ENCODE measurements at regions not wholly inside any gene's neighbourhood (a gene's known extent, or its start where the extent isn't known, plus 50 kb on each side); places are given as distances from the start of the nearest gene placed in this dataset.

GRCh38 chr2:180716186-180717180 is 263.9 kb upstream of the UBE2E3 start:
- Histone ChIP-seq H3K27ac (ENCODE audit: low read depth, low read length) (no peak overlapping the region), H3K4me3 (ENCODE audit: low read depth, low read length) (no peak overlapping the region), H3K36me3 (ENCODE audit: control insufficient read depth, insufficient read depth, low read length) (no peaks in the 10 kb centered on the region)

DNA sequence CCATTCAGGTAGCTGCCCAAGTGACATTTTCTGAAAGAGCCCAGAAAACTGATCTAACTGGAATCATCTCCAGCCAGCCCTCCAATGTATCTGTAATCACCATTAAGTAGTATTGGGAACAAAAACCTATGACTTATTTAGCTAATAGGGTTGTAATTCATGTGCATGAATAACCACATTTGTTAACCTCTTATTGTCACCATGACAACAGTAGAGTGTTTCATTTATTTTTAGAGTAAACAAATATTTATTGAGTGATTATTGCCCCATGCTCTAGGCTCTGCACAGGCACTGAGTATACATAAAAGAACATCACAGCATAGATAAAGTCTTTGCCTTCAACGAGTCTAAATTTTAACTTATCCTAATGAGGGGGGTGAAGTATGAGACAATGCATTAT is 265.4 kb upstream of the UBE2E3 start:
- Histone ChIP-seq H3K4me3 (ENCODE audit: low read depth, low read length) (no peak overlapping the region), H3K27ac (ENCODE audit: low read depth, low read length) (no peak overlapping the region), H3K9ac (ENCODE audit: low read length) (no peak overlapping the region), H3K4me1 (ENCODE audit: control insufficient read depth, insufficient read depth, low read length) (no peaks in the 10 kb centered on the region), H3K27me3 (ENCODE audit: control insufficient read depth, insufficient read depth, low read length) (no peaks in the 10 kb centered on the region), H3K9me3 (ENCODE audit: control insufficient read depth, insufficient read depth, low read depth, low read length) (no peaks in the 10 kb centered on the region), H3K36me3 (ENCODE audit: control insufficient read depth, insufficient read depth, low read length) (no peaks in the 10 kb centered on the region)

More at GRCh38 chr2:180716186-180717180, 263.9 kb upstream of the UBE2E3 start:
- Histone ChIP-seq H3K27me3 (ENCODE audit: control insufficient read depth, insufficient read depth, low read length) (no peaks in the 10 kb centered on the region), H3K9me3 (ENCODE audit: control insufficient read depth, insufficient read depth, low read depth, low read length) (no peaks in the 10 kb centered on the region), H3K9ac (ENCODE audit: low read length) (no peak overlapping the region), H3K4me1 (ENCODE audit: control insufficient read depth, insufficient read depth, low read length) (no peaks in the 10 kb centered on the region)

DNA sequence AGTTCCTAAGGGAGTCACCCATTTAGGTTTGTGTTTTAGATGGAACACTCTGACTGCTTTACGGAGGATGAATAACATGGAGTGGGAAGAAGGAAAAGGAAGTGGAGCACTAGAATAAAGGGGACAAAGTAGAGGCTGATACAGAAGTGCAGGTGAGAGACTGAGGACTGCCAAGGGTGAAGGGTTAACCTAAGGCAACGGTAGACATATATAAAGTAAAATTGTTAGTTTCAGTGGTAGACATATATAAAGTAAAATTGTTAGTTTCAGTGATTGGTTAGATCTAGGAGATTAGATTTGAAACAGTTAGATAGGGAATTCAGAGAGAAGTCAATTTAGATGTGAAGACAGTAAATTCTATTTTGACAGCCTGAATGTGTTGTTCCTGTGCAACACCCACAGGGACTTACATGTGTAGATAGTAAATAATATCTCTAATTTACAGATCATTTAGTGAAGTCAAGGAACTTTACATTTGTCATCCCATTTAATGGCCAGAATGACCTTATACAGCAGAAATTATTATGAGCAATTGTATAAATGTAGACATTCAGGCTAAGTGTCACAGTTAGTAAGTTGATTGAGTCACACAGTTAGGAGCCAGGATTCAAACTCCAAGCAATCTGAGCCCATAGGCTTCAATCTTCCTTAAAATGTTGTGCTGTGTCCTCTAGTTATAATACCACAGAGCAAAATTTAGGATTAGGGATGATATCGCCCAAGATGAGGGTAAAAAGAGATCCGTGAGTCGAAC is 270.8 kb upstream of the UBE2E3 start:
- H3K4me3 ChIP-seq (ENCODE audit: low read depth, low read length), result no peak overlapping the region
- no peak overlapping the region for H3K27ac ChIP-seq (ENCODE audit: low read depth, low read length)
- no peak overlapping the region for H3K9ac ChIP-seq (ENCODE audit: low read length)
- no peaks in the 10 kb centered on the region for H3K36me3 ChIP-seq (ENCODE audit: control insufficient read depth, insufficient read depth, low read length)
- H3K4me1 ChIP-seq (ENCODE audit: control insufficient read depth, insufficient read depth, low read length), result no peaks in the 10 kb centered on the region; the same call in 1 of the 2 replicates
- H3K27me3 ChIP-seq (ENCODE audit: control insufficient read depth, insufficient read depth, low read length), result no peaks in the 10 kb centered on the region
- H3K9me3 ChIP-seq (ENCODE audit: control insufficient read depth, insufficient read depth, low read depth, low read length), result no peaks in the 10 kb centered on the region

DNA sequence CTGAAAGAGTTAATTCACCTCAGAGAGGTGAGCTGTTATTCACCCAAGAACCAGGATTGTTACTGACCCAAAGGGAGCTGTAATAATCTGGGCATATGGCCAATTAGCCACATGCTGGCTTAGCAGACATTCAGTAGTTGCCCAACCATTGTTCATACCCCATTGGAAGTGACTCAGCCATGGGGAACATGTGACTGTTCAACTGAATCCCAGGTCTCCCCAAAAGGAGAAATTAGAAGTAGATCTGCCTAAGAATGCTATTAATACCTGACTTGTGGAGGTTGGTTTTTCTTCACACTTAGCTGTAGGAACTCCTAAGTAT is 272.6 kb upstream of the UBE2E3 start:
- no peak overlapping the region for H3K27ac ChIP-seq (ENCODE audit: low read depth, low read length)
- no peaks in the 10 kb centered on the region for H3K27me3 ChIP-seq (ENCODE audit: control insufficient read depth, insufficient read depth, low read length)
- no peaks in the 10 kb centered on the region for H3K36me3 ChIP-seq (ENCODE audit: control insufficient read depth, insufficient read depth, low read length)
- H3K9ac ChIP-seq (ENCODE audit: low read length), result no peak overlapping the region
- no peak overlapping the region for H3K4me3 ChIP-seq (ENCODE audit: low read depth, low read length)
- no peaks in the 10 kb centered on the region; the same call in 1 of the 2 replicates for H3K4me1 ChIP-seq (ENCODE audit: control insufficient read depth, insufficient read depth, low read length)
- no peaks in the 10 kb centered on the region for H3K9me3 ChIP-seq (ENCODE audit: control insufficient read depth, insufficient read depth, low read depth, low read length)

DNA sequence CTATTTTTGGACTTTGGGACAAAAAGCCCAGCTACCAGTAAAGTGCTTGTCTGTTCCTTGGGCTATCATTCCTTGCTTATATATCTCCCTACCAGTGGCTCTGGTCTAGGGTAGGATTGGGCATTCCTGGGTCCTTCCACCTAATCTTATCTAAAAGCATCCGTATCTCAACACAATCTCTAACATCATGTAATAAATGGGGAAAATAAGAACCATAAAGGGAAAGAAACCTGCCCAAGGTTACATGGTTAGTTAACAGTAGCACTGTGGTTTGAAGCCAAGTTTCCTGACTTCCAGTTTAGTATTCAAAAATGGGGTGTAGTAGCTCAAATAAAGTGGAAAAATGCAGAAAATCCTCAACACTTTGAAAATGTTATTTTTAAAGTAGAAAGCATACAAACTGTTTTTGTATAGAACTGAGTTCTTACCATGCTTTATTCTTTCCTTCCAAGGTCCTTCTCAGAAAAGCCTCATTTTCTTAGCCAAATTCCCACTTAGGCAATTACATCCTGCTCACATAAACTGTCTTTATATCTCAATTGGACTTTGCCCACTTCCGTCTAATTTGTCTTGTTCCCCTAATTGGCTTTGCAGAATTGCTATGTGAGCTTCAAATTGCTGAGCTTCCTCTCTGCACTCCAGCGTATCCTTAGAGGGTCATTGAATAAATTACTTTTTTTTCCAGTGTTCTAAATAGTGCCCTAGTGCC is 273.1 kb upstream of the UBE2E3 start:
- Histone ChIP-seq H3K9me3 (ENCODE audit: control insufficient read depth, insufficient read depth, low read depth, low read length) (no peaks in the 10 kb centered on the region), H3K9ac (ENCODE audit: low read length) (no peak overlapping the region), H3K27me3 (ENCODE audit: control insufficient read depth, insufficient read depth, low read length) (no peaks in the 10 kb centered on the region), H3K4me3 (ENCODE audit: low read depth, low read length) (no peak overlapping the region), H3K27ac (ENCODE audit: low read depth, low read length) (no peak overlapping the region), H3K36me3 (ENCODE audit: control insufficient read depth, insufficient read depth, low read length) (no peaks in the 10 kb centered on the region), H3K4me1 (ENCODE audit: control insufficient read depth, insufficient read depth, low read length) (no peaks in the 10 kb centered on the region; the same call in 1 of the 2 replicates)

DNA sequence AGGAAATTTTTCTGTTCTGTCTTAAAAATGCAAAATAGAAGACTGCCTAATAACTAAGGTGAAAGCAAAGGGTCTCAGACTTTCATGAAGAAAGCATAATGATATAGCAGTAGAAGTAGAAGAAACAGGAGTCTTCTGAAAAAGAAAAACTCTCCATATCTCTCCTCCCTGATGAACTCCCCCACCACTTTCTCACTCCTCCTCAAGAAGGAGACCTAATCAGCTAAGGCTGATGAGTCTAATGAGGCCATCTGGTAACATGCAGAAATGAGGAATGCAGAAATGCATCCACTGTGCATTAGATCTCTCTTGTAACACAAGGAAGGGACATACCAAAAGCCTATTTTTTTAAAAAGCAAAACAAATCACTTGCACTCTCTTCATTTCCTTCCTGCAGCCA is 273.7 kb upstream of the UBE2E3 start:
- Histone ChIP-seq H3K9ac (ENCODE audit: low read length) (no peak overlapping the region), H3K4me1 (ENCODE audit: control insufficient read depth, insufficient read depth, low read length) (no peaks in the 10 kb centered on the region; the same call in 1 of the 2 replicates), H3K9me3 (ENCODE audit: control insufficient read depth, insufficient read depth, low read depth, low read length) (no peaks in the 10 kb centered on the region), H3K4me3 (ENCODE audit: low read depth, low read length) (no peak overlapping the region), H3K27ac (ENCODE audit: low read depth, low read length) (no peak overlapping the region), H3K36me3 (ENCODE audit: control insufficient read depth, insufficient read depth, low read length) (no peaks in the 10 kb centered on the region), H3K27me3 (ENCODE audit: control insufficient read depth, insufficient read depth, low read length) (no peaks in the 10 kb centered on the region)

- Histone ChIP-seq H3K4me3 (ENCODE audit: low read depth, low read length) (no peak overlapping the region), H3K27ac (ENCODE audit: low read depth, low read length) (no peak overlapping the region), H3K4me1 (ENCODE audit: control insufficient read depth, insufficient read depth, low read length) (no peaks in the 10 kb centered on the region; the same call in 1 of the 2 replicates), H3K9ac (ENCODE audit: low read length) (no peak overlapping the region), H3K27me3 (ENCODE audit: control insufficient read depth, insufficient read depth, low read length) (no peaks in the 10 kb centered on the region), H3K36me3 (ENCODE audit: control insufficient read depth, insufficient read depth, low read length) (no peaks in the 10 kb centered on the region), H3K9me3 (ENCODE audit: control insufficient read depth, insufficient read depth, low read depth, low read length) (no peaks in the 10 kb centered on the region)
Measured at GRCh38 chr2:180705551-180705950, 274.9 kb upstream of the UBE2E3 start.

DNA sequence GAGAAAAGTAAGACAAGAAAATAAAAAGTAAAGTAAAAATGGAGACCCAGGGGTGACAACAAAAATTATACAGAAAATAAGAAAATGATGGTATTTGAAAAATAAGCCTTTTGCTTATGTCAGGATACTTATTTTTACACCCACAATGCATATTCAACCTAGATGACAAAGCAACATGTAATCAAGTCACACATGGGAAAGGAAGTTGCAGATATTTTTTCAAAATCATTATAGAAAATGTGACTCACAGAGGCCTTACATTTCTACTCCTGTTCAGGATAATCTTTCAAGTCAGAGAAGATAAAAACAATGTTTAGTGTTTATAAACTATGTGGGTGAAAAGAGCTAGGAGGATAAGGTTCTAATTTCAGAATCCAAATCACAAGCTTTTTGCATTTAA is 275.3 kb upstream of the UBE2E3 start:
- H3K27me3 ChIP-seq (ENCODE audit: control insufficient read depth, insufficient read depth, low read length), result no peaks in the 10 kb centered on the region
- H3K27ac ChIP-seq (ENCODE audit: low read depth, low read length), result no peak overlapping the region
- H3K4me1 ChIP-seq (ENCODE audit: control insufficient read depth, insufficient read depth, low read length), result no peaks in the 10 kb centered on the region; the same call in 1 of the 2 replicates
- no peak overlapping the region for H3K4me3 ChIP-seq (ENCODE audit: low read depth, low read length)
- H3K36me3 ChIP-seq (ENCODE audit: control insufficient read depth, insufficient read depth, low read length), result no peaks in the 10 kb centered on the region
- no peaks in the 10 kb centered on the region for H3K9me3 ChIP-seq (ENCODE audit: control insufficient read depth, insufficient read depth, low read depth, low read length)
- no peak overlapping the region for H3K9ac ChIP-seq (ENCODE audit: low read length)

DNA sequence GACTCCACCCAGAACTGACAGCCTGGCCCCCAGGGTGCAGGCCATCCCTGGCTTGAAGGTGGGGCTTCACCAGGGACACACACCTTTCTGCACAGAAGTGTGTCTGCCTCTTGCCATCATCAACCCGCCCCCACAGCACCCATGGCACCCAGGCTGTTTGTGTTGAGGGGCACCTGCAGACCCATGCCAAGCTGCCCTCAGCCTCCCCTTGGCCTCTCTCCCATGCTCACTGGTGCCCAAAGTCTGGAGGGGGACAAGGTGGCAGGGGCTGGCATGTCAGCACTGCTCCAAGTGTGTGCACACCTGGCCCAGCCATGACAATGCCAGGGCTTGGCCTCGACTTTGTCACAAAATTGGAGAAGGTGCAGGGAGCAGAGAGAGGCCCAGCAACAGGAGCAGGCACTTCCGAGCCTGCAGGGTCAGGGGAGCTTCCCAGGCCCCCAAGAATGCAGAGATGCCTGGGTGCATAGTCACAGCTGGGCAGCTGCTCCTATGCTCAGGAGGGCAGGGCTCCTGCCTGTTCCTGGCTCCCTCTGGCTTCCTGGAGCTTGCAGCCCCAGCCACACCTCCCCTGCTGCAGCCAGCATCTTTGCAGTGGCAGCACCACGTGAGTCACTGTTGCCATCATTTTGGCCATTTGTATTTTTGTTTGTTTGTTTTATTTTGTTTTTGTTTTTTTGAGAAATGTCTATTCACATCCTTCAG is 280.6 kb upstream of the UBE2E3 start:
- no peak overlapping the region for H3K27ac ChIP-seq (ENCODE audit: low read depth, low read length)
- no peaks in the 10 kb centered on the region for H3K4me1 ChIP-seq (ENCODE audit: control insufficient read depth, insufficient read depth, low read length)
- H3K27me3 ChIP-seq (ENCODE audit: control insufficient read depth, insufficient read depth, low read length), result no peaks in the 10 kb centered on the region
- no peak overlapping the region for H3K4me3 ChIP-seq (ENCODE audit: low read depth, low read length)
- H3K9ac ChIP-seq (ENCODE audit: low read length), result no peak overlapping the region
- no peaks in the 10 kb centered on the region for H3K36me3 ChIP-seq (ENCODE audit: control insufficient read depth, insufficient read depth, low read length)
- no peaks in the 10 kb centered on the region for H3K9me3 ChIP-seq (ENCODE audit: control insufficient read depth, insufficient read depth, low read depth, low read length)

GRCh38 chr2:180698668-180699067 is 281.7 kb upstream of the UBE2E3 start:
- H3K36me3 ChIP-seq (ENCODE audit: control insufficient read depth, insufficient read depth, low read length), result no peaks in the 10 kb centered on the region
- H3K27me3 ChIP-seq (ENCODE audit: control insufficient read depth, insufficient read depth, low read length), result no peaks in the 10 kb centered on the region
- no peaks in the 10 kb centered on the region for H3K9me3 ChIP-seq (ENCODE audit: control insufficient read depth, insufficient read depth, low read depth, low read length)
- no peak overlapping the region for H3K9ac ChIP-seq (ENCODE audit: low read length)
- H3K27ac ChIP-seq (ENCODE audit: low read depth, low read length), result no peak overlapping the region
- H3K4me3 ChIP-seq (ENCODE audit: low read depth, low read length), result no peak overlapping the region
- no peaks in the 10 kb centered on the region for H3K4me1 ChIP-seq (ENCODE audit: control insufficient read depth, insufficient read depth, low read length)

Data from HUES6 (cell line).